ENCODE measurements at regions not wholly inside any gene's neighbourhood (a gene's known extent, or its start where the extent isn't known, plus 50 kb on each side); places are given as distances from the start of the nearest gene placed in this dataset.

DNA sequence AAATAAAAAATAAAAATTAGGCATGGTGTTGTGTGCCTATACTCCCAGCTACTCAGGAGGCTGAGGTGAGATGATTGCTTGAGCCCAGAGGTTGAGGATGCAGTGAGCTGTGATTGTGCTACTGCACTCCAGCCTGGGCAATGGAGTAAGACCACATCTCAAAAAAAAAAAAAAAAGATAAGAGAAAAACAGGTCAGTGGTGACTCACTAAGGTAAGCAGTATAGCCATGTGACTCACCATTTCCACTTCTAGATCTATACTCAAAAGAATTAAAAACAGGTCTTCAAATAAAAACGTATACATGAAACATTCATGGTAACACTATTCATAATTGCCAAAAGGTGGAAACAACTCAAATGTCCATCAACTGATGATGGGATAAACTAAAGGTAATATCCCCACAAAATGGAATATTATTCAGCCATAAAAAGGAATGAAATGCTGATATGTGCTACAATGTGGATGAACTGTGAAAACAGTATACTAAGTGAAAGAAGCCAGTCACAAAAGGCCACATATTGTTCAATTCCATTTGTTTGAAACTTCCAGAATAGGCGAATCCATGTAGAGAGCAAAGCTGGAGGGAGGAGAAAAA is 75.1 kb downstream of the ZNF281 start:
- TF ChIP-seq, protein P1, sequence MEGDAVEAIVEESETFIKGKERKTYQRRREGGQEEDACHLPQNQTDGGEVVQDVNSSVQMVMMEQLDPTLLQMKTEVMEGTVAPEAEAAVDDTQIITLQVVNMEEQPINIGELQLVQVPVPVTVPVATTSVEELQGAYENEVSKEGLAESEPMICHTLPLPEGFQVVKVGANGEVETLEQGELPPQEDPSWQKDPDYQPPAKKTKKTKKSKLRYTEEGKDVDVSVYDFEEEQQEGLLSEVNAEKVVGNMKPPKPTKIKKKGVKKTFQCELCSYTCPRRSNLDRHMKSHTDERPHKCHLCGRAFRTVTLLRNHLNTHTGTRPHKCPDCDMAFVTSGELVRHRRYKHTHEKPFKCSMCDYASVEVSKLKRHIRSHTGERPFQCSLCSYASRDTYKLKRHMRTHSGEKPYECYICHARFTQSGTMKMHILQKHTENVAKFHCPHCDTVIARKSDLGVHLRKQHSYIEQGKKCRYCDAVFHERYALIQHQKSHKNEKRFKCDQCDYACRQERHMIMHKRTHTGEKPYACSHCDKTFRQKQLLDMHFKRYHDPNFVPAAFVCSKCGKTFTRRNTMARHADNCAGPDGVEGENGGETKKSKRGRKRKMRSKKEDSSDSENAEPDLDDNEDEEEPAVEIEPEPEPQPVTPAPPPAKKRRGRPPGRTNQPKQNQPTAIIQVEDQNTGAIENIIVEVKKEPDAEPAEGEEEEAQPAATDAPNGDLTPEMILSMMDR (IDR thresholded peaks at IDR 0.05; ENCODE audit: insufficient read depth, low read depth, low read length): no peak
- no peak for TF ChIP-seq EZH2 (IDR thresholded peaks at IDR 0.05; ENCODE audit: insufficient read depth, low read length)

Measured in astrocyte (in vitro differentiated cells and primary cell).